ENCODE measurements at regions not wholly inside any gene's neighbourhood (a gene's known extent, or its start where the extent isn't known, plus 50 kb on each side); places are given as distances from the start of the nearest gene placed in this dataset.
A peak's percentile ranks its signal among the peaks of the same experiment; 100 is the strongest.

DNA sequence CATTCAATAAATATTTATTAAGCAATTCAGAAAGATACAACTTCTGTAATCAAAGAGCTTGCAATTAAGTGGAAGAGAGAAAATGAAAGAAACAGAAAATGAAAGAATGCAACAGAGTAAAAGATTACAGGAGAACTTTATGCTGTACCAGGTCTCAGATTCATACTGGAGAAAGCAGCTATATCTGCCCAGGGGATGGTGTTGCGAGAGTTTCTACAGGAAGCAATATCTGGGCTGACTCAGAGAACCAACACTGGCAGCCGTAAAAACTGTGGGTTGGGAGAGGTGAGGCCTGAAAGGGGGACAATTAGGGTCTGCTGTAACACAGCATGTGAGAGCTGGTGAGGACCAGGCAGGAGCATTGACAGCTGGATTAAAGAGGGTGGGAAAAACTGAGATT, 256.7 kb upstream of the TCF21 start:
- no peak for DNase-seq

DNA sequence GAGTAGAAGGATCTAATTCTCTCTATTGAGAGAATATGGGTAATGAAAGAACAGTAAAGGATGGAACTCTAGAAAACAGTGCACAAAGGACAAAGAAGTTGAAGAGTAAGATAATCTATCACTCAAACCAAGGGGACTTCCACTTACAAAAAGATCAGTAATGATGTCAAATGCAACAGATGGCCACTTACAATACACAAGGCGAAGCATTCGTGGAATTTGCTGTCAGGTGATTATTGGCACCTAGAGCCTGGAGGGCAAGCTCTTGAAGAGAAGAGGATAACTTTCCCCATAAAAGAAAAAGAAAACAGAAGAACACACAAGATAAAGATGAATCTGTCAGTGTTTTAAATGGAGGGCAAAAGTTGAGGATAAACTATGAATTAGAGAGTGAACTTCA, 256.0 kb upstream of the TCF21 start:
- DNase-seq: no peak

GRCh38 chr6:133634474-133634873, 254.4 kb upstream of the TCF21 start:
- no peak for DNase-seq

DNA sequence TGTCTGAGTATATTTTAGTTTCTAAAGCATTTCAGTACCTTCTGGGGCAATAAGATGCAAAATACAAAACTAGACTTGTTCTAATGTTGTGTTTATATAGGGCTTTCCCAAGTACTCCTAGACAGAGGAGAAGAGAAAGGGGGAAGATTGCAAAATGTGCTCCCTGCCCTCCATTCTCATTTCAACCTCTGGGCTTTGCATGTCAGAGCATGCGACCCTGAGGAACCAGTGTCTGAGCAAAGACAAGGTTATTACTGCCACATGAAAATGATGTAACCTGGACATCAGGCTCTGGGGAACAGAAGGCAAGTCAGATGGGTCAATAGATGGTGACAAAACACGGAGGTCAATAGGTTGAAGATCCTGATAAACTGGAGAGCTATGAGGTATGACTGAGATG, 253.5 kb upstream of the TCF21 start:
- DNase-seq: no peak

DNA sequence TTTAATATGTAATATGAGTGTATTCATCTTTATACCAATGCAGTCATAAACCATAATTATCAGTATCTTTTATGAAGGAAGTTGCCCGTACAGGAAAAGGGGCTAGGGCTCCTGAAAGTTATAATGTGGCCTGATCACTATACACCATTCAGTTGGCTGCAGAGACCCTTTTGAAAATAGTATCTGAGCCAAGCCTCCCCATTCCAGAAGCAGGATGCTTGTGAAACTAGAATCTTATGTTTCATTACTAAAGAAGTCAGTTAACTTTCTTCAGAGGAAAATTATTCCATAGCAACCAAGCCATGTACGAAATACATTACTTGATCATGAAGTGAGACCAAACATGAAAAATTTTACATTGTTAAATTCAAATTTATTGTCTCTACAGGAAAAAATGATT, 251.5 kb upstream of the TCF21 start:
- DNase-seq: no peak

DNA sequence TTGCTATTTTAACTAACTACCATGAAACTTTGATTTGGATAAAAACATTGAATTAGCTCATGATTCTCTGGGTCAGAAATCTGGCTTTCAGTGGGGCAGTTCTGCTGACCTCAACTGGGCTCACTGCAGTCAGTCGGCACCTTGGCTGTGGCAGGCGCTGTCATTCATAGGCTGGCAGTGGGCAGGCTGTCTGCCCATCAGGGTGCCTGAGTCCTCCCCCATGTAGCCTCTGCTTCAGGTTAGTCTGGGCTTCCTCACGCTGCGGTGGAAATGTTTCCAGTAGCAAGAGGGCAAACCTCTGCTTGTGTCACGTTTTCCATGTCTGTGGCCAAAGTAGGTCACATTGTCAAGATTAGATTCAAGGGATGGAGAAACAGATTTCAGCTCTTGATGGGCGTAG, 251.0 kb upstream of the TCF21 start:
- no peak for DNase-seq

GRCh38 chr6:133641104-133641503, 247.8 kb upstream of the TCF21 start:
- DNase-seq: no peak

DNA sequence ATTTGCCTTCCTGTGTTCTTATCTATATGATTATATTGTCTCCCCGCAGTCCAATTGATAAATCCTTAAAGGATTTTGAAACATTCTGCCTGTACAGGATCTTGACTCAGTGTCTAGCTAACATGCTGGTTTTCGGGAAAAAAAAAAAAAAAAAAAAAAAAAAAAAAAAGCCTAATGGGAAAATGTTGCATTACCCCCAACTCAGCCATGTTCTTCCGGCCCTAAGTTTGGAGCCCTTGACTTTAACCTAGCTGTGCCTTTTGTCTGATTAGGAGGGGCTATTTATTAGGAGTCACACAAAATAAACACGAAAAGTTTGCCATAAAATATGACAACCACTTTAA, 244.4 kb upstream of the TCF21 start:
- no peak for DNase-seq

- peak; percentile 52 for DNase-seq
These were observed 243.9 kb upstream of the TCF21 start for GRCh38 chr6:133644892-133645619.

DNA sequence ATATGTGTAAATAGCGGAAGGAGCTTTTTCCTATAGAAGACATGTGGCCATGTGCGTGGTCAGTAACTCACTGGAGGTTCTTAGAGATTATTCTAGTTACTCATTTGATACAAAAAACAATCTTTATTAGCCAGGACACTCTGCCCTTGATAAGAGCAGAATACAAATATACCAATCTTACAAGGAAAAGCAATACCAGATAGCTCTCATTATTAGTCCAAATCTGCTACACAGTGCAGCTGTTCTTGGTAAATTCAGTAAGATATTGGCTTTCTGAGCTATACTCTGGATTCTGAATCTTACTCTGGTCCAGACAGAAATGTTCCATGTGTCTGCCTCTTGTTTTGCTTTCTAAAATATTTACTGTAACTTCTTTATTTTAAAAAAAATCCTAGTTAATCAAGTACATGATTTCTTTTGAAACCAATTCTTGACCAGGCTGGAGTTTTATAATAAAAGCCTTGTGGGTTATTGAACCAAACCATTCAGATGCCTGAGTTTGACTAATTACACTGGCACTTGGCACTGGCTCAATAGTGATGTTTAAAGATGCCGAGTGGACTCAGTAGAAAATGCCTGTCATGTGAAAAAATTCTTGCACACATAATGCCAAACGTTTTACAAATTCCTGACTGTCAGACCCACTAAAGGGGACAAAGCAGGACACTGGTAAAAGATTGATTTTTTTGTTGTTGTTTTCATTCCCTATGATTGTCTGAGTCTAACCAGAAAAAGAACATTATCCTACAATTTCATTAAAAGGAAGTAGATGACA, 242.8 kb upstream of the TCF21 start:
- no peak for DNase-seq

GRCh38 chr6:133648581-133648980, 240.3 kb upstream of the TCF21 start:
- DNase-seq: no peak

GRCh38 chr6:133671376-133671775, 217.5 kb upstream of the TCF21 start:
- peak; percentile 90 for DNase-seq

GRCh38 chr6:133673056-133673455, 215.9 kb upstream of the TCF21 start:
- no peak for DNase-seq

GRCh38 chr6:133674661-133675060, 214.3 kb upstream of the TCF21 start:
- no peak for DNase-seq

GRCh38 chr6:133680994-133681393, 207.9 kb upstream of the TCF21 start:
- no peak for DNase-seq

DNA sequence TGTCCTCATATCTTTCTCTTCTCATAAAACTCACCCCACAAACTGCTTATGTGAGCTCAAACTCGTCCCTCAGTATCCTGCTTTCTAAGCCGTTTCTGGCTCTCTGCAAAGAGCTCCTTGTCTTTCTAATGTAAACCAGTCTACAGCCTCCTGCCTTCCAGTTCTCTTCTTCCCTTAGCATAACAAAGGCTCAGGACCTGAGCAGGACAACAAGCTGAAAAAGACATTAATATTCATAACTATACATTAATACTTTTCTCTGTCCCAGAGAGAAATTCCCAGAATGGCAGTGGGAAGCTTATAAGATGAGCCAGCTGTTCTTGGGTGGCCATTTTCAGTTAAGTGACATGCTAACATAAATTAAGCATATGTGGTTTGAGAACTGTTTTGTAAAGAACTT, 207.0 kb upstream of the TCF21 start:
- no peak for DNase-seq

DNA sequence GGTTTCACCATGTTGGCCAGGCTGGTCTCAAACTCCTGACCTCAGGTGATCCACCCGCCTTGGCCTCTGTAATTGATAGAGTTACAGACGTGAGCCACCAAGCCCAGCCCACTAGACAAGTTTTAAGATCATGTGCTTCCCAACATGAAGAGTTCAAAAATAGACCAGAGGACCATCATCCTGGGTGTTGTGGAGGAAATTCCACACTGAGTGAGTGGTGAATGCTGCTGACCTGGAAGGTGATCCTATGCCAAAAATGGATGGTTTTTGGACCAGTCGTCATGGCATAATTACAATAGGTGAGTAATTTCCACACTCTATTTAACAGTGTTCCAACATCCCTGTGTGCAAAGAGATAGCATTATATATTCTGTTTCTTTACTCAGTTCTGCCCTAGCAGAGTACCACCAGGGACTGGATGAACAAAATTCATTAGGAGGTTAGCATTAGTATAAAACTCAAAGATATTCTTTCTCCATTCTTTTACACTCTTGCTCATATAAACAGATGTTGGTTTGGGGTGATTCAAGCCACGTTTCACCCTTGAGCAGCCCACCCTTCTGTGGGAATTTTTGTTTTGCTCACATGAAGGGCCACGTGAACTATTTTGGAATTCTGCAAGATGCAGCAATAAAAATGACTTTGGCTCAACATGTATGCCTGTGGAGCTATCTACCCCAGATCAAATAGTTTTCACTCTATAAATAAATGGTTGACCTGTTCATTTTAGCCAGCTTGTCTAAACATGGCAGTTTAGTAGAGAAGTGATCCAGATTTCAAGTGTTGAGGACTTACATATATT, 206.2 kb upstream of the TCF21 start:
- no peak for DNase-seq

GRCh38 chr6:133683308-133683580, 205.7 kb upstream of the TCF21 start:
- DNase-seq: no peak

DNA sequence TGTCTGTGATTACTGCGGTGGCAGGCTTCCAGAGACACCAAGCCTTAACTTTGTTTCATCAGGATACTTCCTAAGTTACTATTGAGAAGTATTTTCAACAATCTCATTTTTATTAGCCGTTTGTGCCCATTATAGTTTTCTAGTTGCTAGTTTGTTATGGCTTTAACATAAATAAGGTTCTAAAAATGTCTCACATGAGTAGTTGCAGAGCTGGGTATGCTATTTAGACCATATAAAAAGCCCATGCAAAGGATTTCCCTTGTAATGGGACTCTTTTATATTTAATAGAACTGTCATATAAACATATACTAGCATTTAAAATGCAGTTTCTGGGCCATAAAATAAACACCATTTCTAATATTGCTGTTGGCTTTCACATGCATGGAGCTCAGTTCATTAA, 205.3 kb upstream of the TCF21 start:
- no peak for DNase-seq

DNA sequence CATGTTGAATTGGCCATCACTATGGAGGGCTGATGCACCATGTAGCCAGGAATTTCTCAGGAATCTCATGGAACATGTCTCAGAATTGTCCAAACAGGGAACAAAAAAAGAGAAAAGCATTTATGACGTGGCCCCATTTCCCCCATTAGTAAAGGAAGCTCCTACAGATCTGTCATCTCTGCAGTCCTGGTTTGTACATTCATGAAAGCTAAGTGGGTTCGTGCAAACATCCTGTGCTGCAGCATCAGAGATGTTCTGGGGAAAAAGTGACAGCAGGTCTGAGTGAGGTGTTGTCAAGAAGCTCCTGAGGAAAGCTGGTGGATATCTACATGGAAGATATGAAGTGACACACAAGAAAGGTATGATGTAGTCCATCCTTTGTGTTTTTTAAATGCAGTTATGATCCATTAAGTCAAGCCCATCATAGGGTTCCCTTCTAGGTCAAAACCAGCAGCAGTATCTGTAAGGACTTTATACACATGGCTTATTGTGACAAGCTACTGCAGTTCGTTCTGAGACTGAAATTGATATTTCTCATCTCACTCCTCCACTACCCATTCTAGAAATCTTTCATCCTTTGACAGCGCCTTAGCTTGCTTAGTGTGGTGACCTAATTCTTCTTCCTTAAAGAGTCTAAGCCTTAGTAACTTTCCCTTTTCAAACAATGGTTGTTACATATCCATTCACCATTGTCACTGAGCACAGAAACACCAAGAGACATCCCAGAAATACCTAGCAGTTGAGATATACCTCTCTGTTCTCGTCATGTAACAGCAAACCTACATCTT, 200.0 kb upstream of the TCF21 start:
- no peak for DNase-seq

- no peak for DNase-seq
These were observed 199.1 kb upstream of the TCF21 start for GRCh38 chr6:133689863-133690262.

GRCh38 chr6:133693565-133693964, 195.3 kb upstream of the TCF21 start:
- DNase-seq: no peak

DNA sequence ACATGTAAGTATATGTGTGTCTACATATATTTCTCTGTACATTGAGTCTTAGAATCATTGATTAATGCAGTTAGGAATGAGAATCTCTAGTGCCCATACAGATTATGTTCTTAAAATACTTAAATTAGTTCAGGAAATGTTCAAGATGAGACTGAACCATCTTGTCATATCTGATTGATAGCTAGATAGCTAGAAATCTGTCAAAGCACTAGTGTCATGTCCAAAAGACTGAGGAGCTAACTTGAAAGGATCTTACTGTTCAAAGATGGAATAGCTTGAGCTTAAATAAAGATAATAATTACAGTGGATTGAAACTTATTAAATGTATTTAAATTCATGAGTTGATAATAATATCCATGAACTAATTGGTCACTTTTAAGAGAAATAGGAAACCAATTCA, 191.7 kb upstream of the TCF21 start:
- DNase-seq: peak; percentile 17
